GM13976 (cell line): ENCODE measurements at regions not wholly inside any gene's neighbourhood (a gene's known extent, or its start where the extent isn't known, plus 50 kb on each side); places are given as distances from the start of the nearest gene placed in this dataset.

Experiments
- DNase-seq: peaks from one replicate; pipeline ENCODE4 v3.0.0; 2012; ENCODE audit warnings: low spot score
- in situ Hi-C: fragments of 300-500 bp; cut with MboI; formaldehyde crosslinking; loops from one replicate; pipeline ENCODE4 v1.12.0; 2022; ENCODE audit warnings: low sequenced_read_pairs, mixed read lengths, inconsistent platforms; ENCODE audit not compliant: unreplicated experiment
- TF ChIP-seq, protein P1 (sequence below): IDR thresholded peaks from 2 replicates; pipeline ENCODE4 v1.5.1; 2012; ENCODE audit warnings: borderline replicate concordance, mild to moderate bottlenecking; ENCODE audit not compliant: insufficient read depth; ENCODE audit errors: extremely low read depth, missing control alignments, control extremely low read depth

DNA sequence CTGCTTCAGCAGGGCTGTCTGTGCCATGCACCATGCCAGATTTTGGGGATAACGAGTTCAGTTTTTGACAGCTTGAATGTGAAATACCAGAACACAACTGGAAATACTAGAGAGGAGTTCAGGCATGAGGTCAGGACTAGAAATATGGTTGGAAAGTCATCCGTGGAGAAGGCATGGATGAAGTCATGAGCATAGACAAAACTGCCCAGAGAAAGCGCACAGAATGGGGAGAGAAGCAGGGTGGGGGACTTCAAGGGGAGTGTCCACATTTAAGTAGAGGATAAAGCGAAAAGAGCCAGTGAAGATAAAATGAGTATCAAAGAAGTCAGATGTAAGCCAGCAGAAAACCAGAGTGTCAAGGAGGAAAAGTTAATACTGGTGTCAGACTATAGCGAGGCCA lies 653.4 kb upstream of the ARID1B start:
- in situ Hi-C loops: no loop called here
- DNase-seq: no peak
- TF ChIP-seq, protein P1, sequence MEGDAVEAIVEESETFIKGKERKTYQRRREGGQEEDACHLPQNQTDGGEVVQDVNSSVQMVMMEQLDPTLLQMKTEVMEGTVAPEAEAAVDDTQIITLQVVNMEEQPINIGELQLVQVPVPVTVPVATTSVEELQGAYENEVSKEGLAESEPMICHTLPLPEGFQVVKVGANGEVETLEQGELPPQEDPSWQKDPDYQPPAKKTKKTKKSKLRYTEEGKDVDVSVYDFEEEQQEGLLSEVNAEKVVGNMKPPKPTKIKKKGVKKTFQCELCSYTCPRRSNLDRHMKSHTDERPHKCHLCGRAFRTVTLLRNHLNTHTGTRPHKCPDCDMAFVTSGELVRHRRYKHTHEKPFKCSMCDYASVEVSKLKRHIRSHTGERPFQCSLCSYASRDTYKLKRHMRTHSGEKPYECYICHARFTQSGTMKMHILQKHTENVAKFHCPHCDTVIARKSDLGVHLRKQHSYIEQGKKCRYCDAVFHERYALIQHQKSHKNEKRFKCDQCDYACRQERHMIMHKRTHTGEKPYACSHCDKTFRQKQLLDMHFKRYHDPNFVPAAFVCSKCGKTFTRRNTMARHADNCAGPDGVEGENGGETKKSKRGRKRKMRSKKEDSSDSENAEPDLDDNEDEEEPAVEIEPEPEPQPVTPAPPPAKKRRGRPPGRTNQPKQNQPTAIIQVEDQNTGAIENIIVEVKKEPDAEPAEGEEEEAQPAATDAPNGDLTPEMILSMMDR: no peak

DNA sequence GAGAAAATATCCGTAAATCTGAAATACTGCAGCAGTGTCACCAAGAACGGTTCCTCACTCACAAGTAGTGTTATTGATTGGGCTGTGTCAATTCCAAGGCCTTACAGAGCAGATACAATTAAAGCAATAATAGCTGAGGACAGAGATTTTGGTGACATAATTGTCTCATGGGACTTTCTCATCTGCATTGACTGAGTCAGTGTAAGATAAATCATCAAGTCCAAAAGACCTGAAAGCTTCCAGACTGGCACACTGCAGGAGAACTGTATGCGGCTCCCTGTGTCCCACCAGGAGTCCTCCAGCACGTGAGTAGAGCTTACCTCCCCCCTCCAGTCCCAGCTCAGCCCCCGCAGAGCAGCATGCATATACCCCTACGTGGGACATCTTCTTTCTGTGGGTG lies 655.2 kb upstream of the ARID1B start:
- TF ChIP-seq, protein P1: no peak
- no peak for DNase-seq
- in situ Hi-C loops: no loop called here

DNA sequence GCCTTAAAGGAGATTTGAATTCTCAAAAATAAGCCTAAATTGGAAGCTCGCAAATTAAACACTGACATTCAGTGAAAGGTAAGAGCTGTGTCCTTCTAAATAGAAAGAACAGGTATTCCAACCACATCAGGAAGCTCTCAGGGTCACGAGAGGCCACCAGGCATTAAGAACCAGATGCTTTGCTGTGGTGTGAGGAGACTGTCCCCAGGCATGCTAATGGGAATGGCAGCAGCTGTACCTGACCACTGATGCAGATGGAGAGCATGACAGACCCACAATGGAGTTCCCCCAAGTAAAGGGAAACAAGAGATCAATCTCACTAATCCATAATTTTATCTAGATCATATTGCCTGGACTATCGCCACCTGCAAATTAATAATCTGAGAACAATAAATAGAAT lies 658.9 kb upstream of the NOX3 start:
- TF ChIP-seq, protein P1: no peak
- no peak for DNase-seq
- in situ Hi-C loops: no loop called here

DNA sequence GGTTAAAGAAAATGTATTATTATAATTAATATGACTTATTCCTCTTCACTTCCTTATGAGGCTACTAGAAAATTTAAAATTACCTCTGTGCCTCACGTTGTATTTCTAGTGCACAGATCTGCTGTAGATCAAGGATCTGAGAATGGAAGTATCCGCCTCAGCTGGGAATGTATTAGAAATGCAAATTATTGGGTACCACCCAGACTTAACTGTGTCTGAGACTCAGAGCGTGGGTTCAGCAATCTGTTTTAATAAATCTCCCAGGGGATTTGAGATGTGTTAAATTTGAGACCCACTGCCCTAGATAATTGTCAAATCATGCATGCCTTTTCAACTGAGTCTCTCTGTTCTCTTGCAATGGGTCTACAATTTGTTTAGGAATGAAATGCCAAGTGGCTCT lies 658.0 kb upstream of the NOX3 start:
- TF ChIP-seq, protein P1: no peak
- no peak for DNase-seq
- in situ Hi-C loops: no loop called here

DNA sequence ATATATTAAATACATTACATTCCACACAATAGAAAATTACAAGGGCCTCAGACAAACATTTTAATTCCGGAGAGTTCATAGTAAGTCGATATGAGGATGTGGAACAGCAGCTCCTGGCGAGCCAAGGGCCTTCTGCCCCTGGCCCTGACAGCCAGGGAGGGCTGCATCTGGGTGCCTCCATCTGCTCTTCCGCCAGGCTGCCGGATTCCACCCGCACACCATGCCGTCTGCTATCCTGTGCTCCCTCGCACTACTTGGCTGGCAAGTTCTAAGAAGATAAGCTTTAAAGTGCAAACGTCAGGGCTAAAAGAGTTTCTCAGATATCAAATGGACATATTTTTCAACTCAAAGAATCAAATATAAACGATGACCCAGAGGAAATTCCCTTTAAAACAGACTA lies 656.3 kb upstream of the NOX3 start:
- in situ Hi-C loops: no loop called here
- TF ChIP-seq, protein P1: no peak
- no peak for DNase-seq

DNA sequence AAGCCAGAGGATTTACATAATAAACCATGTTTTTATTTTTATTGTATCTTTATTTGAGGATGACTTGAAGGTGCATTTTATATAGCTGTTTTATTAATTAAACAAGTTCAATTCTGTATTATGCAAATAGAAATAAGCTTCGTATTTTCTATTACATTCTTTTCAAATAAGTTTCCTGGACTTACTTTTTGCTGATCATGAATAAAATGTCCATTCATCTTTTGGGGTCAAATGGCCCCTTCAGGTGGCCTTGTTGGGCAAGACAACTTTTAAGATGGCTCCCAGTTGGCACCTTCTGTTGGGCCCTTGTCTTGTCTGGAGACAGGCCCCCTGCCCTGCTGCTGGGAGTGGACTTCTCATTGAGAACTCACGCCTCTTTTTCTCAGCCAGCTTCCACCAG lies 654.6 kb upstream of the NOX3 start:
- TF ChIP-seq, protein P1: no peak
- no peak for DNase-seq
- in situ Hi-C loops: no loop called here

DNA sequence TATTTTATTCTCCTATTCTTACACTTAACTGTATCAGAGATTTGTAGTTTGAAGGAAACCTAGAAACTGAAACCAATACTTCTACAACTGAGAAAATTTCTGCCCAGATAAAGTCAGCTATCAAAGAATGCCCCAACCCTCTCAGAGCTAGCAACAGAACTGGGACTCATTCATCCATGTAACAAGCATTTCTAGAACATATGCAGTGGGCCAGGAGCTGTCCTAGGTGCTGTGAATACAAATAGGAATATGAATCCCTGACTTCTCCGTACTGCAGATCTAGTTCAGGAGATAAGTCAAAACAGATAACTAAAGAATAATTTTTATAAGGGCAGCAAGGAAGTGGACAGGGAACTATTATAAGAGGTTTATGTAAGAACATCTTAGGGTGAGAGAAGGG lies 654.1 kb upstream of the NOX3 start:
- in situ Hi-C loops: no loop called here
- TF ChIP-seq, protein P1: no peak
- no peak for DNase-seq
